AG04450 (cell line): ENCODE measurements at regions not wholly inside any gene's neighbourhood (a gene's known extent, or its start where the extent isn't known, plus 50 kb on each side); places are given as distances from the start of the nearest gene placed in this dataset.

Experiments
- CTCF ChIA-PET: fragments of 300-600, 350-600 bp; formaldehyde crosslinking; extraction: SDS; loops from one replicate; lab custom pipeline; 2022; ENCODE audit warnings: antibody characterized with exemption, inconsistent platforms; lab: Charles Lee
- POLR2A ChIA-PET: fragments of 350-600 bp; formaldehyde crosslinking; extraction: SDS; loops from one replicate; lab custom pipeline; 2021; ENCODE audit warnings: antibody characterized with exemption, inconsistent platforms; lab: Yijun Ruan, JAX
- DNase-seq: peaks from one replicate; pipeline ENCODE4 v3.0.0-alpha.2; 2011; ENCODE audit warnings: low read depth, low spot score
- H3K27ac ChIP-seq: one replicate; pipeline ENCODE4 v1.5.1; 2012; ENCODE audit warnings: low read depth, low read length, control low read depth
- H3K27me3 ChIP-seq: one replicate; pipeline ENCODE4 v1.6.0; 2012; ENCODE audit warnings: low read length; ENCODE audit not compliant: control insufficient read depth, insufficient read depth
- H3K4me3 ChIP-seq: 2 replicates; pipeline ENCODE4 v1.5.1; 2011; ENCODE audit warnings: mild to moderate bottlenecking, low read depth, low read length, control low read depth
- H3K9me3 ChIP-seq: 2 replicates; pipeline ENCODE4 v1.5.1; 2012; ENCODE audit warnings: low read length; ENCODE audit not compliant: control insufficient read depth, insufficient read depth
- TF ChIP-seq, protein P1 (sequence below): IDR thresholded peaks from 2 replicates; pipeline ENCODE4 v1.5.1; 2011; ENCODE audit warnings: low read depth, low read length, control low read depth, inconsistent platforms

- no peak for DNase-seq
- Histone ChIP-seq H3K27ac (peak overlapping the region; percentile 32), H3K4me3 (peak overlapping the region; percentile 53), H3K27me3 (no peaks in the 10 kb centered on the region), H3K9me3 (no peaks in the 10 kb centered on the region)
- TF ChIP-seq, protein P1, sequence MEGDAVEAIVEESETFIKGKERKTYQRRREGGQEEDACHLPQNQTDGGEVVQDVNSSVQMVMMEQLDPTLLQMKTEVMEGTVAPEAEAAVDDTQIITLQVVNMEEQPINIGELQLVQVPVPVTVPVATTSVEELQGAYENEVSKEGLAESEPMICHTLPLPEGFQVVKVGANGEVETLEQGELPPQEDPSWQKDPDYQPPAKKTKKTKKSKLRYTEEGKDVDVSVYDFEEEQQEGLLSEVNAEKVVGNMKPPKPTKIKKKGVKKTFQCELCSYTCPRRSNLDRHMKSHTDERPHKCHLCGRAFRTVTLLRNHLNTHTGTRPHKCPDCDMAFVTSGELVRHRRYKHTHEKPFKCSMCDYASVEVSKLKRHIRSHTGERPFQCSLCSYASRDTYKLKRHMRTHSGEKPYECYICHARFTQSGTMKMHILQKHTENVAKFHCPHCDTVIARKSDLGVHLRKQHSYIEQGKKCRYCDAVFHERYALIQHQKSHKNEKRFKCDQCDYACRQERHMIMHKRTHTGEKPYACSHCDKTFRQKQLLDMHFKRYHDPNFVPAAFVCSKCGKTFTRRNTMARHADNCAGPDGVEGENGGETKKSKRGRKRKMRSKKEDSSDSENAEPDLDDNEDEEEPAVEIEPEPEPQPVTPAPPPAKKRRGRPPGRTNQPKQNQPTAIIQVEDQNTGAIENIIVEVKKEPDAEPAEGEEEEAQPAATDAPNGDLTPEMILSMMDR, result no peak
- ChIA-PET CTCF (interaction anchor here (0.7 kb wide), 1 partner anchor 448 kb away, joined by 3 read pairs; no protein-coding TSS in a partner anchor), POLR2A (interaction anchor here (0.7 kb wide), 1 partner anchor 421 kb away, joined by 3 read pairs; no protein-coding TSS in a partner anchor)
Observed at GRCh38 chr14:71586131-71586897, 345.9 kb upstream of the RGS6 start.

- Histone ChIP-seq H3K27me3 (no peaks in the 10 kb centered on the region), H3K27ac (peak overlapping the region; percentile 62), H3K4me3 (no peak overlapping the region), H3K9me3 (no peaks in the 10 kb centered on the region)
- TF ChIP-seq, protein P1, result no peak
- ChIA-PET POLR2A (no interaction called here), CTCF (no interaction called here)
- no peak for DNase-seq
Observed at GRCh38 chr14:71588028-71588427, 344.2 kb upstream of the RGS6 start.

DNA sequence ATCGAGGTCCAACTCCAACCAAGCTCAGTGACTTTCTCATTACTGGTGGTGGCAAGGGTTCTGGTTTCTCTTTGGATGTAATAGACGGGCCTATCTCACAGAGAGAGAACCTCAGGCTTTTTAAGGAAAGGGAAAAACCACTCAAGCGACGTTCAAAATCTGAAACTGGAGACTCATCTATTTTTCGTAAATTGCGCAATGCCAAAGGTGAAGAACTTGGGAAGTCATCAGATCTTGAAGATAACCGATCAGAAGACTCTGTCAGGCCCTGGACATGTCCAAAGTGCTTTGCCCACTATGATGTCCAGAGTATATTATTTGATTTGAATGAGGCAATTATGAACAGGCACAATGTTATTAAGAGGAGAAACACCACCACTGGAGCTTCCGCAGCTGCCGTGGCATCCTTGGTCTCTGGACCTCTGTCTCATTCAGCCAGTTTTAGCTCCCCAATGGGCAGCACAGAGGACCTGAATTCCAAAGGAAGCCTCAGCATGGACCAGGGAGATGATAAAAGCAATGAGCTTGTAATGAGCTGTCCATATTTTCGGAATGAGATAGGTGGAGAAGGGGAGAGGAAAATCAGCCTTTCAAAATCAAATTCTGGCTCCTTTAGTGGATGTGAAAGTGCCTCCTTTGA lies 343.5 kb upstream of the RGS6 start:
- Histone ChIP-seq H3K9me3 (no peaks in the 10 kb centered on the region), H3K27ac (no peak overlapping the region), H3K4me3 (no peak overlapping the region), H3K27me3 (no peaks in the 10 kb centered on the region)
- CTCF ChIA-PET, result no interaction called here
- TF ChIP-seq, protein P1, result no peak
- POLR2A ChIA-PET, result no interaction called here
- no peak for DNase-seq

- DNase-seq, result no peak
- POLR2A ChIA-PET, result interaction anchor here (0.6 kb wide), 1 partner anchor 86 kb away, joined by 3 read pairs; no protein-coding TSS in a partner anchor
- TF ChIP-seq, protein P1, result no peak
- no peaks in the 10 kb centered on the region for H3K9me3 ChIP-seq
- no peaks in the 10 kb centered on the region for H3K27me3 ChIP-seq
- no peak overlapping the region for H3K4me3 ChIP-seq
- no peak overlapping the region for H3K27ac ChIP-seq
- CTCF ChIA-PET, result no interaction called here
Observed at GRCh38 chr14:71589609-71590008, 342.6 kb upstream of the RGS6 start.

- H3K4me3 ChIP-seq, result no peak overlapping the region
Observed at GRCh38 chr14:71590131-71590530, 342.1 kb upstream of the RGS6 start.

More at GRCh38 chr14:71590131-71590530, 342.1 kb upstream of the RGS6 start:
- H3K9me3 ChIP-seq, result no peaks in the 10 kb centered on the region
- H3K27me3 ChIP-seq, result no peaks in the 10 kb centered on the region
- ChIA-PET CTCF (interaction anchor here (0.5 kb wide), 1 partner anchor 148 kb away, joined by 4 read pairs; no protein-coding TSS in a partner anchor), POLR2A (interaction anchor here (0.6 kb wide), 1 partner anchor 86 kb away, joined by 3 read pairs; no protein-coding TSS in a partner anchor)
- TF ChIP-seq, protein P1, result no peak
- H3K27ac ChIP-seq, result no peak overlapping the region
- no peak for DNase-seq
